Adipocyte (in vitro differentiated cells): ENCODE measurements at regions not wholly inside any gene's neighbourhood (a gene's known extent, or its start where the extent isn't known, plus 50 kb on each side); places are given as distances from the start of the nearest gene placed in this dataset.

Experiments used
- DNase-seq: peaks from one replicate; pipeline ENCODE4 v3.0.0-alpha.2; 2015; ENCODE audit warnings: low read depth
- H3K27me3 ChIP-seq: replicated peaks from 2 replicates; pipeline ENCODE4 v1.7.0; 2013; ENCODE audit warnings: mild to moderate bottlenecking, low read length, moderate library complexity; ENCODE audit not compliant: control insufficient read depth, insufficient read depth
- H3K36me3 ChIP-seq: 2 replicates; pipeline ENCODE4 v1.7.0; 2013; ENCODE audit warnings: low read length, mild to moderate bottlenecking, moderate library complexity; ENCODE audit not compliant: control insufficient read depth, insufficient read depth, severe bottlenecking
- H3K4me1 ChIP-seq: 2 replicates; pipeline ENCODE4 v1.7.0; 2013; ENCODE audit warnings: mild to moderate bottlenecking, low read length, moderate library complexity; ENCODE audit not compliant: control insufficient read depth, insufficient read depth
- H3K4me3 ChIP-seq: 2 replicates; pipeline ENCODE4 v1.7.0; 2013; ENCODE audit warnings: mild to moderate bottlenecking, low read length, moderate library complexity
- H3K9ac ChIP-seq: 2 replicates; pipeline ENCODE4 v1.7.0; 2013; ENCODE audit warnings: mild to moderate bottlenecking, low read length, moderate library complexity
- H3K9me3 ChIP-seq: 2 replicates; pipeline ENCODE4 v1.7.0; 2013; ENCODE audit warnings: mild to moderate bottlenecking, low read length, moderate library complexity; ENCODE audit not compliant: control insufficient read depth

DNA sequence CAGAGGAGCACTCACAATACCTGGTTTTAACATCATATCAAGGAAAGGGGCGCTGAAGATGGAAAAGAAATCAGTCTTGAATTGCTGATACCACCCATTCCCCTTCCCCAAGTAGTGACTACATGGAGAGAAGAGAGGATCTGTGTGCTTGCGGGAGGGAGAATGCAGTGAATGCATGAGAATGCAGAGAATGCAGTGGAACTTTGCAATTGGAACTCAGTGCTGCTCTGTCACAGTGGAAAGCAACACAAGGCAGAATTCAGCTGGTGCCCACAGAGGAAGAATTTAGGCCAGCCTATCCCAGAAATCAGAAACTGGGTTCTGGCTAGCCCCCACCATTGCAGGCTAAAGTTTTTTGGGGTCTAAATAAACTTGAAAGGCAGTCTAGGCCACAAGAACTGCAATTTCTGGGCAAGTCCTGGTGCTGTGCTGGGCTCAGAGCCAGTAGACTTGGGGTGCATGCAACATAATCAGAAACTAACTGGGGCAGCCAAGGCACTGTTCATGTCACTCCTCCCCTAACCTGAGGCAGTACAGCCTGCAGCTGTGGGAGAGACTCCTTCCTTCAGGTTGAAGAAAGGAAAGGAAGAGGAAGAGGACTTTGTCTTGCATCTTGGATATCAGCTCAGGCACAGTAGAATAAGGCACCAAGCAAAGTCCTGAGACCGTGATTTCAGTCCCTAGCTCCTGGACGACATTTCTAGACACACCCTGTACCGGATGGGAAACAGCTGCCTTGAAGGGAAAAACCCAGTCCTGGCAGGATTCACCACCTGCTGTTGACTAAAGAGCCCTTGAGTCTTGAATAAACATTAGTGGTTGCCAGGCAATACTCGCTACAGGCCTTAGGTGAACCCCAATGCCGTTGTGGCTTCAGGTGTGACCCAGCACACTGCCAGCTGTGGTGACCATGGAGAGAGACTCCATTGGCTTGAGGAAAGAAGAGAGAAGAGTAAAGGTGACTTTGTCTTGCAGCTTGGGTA, 329.3 kb downstream of the TBL1XR1 start:
- no peaks in the 10 kb centered on the region for H3K36me3 ChIP-seq
- DNase-seq, result no peak
- no peak overlapping the region for H3K9ac ChIP-seq
- H3K4me3 ChIP-seq, result no peak overlapping the region
- no peaks in the 10 kb centered on the region for H3K4me1 ChIP-seq
- H3K27me3 ChIP-seq, result no peaks in the 10 kb centered on the region
- H3K9me3 ChIP-seq, result no peaks in the 10 kb centered on the region

GRCh38 chr3:176861137-176861536, 336.1 kb downstream of the TBL1XR1 start:
- Histone ChIP-seq H3K36me3 (no peaks in the 10 kb centered on the region), H3K4me3 (no peak overlapping the region), H3K9ac (no peak overlapping the region), H3K9me3 (no peaks in the 10 kb centered on the region), H3K27me3 (no peaks in the 10 kb centered on the region), H3K4me1 (no peaks in the 10 kb centered on the region)
- DNase-seq, result peak; percentile 7

DNA sequence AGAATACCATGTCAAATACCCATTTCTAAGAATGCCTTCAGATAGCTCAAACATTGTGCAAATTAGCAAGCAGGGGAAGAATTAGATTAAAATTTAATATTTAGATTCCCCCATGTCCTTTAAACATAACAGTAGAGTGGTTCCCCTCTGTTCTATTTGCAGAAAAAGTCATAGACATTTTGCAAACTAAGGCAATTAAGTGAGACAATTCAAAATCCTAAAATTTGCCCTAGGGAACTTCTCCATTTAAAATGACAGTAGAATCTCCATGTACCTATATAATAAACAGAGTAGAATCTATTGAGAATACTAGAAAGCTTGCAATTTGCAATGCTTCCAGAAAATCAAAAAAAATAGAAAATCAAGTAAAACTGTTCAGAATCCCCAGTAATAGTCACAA, 340.6 kb downstream of the TBL1XR1 start:
- H3K9ac ChIP-seq, result no peak overlapping the region

GRCh38 chr3:176855901-176856486, 341.3 kb downstream of the TBL1XR1 start:
- H3K4me3 ChIP-seq, result no peak overlapping the region
- no peaks in the 10 kb centered on the region for H3K4me1 ChIP-seq
- no peaks in the 10 kb centered on the region for H3K9me3 ChIP-seq
- no peak for DNase-seq
- no peak overlapping the region for H3K9ac ChIP-seq
- no peaks in the 10 kb centered on the region for H3K27me3 ChIP-seq
- no peaks in the 10 kb centered on the region for H3K36me3 ChIP-seq

More for the DNA sequence above, 340.6 kb downstream of the TBL1XR1 start:
- no peaks in the 10 kb centered on the region for H3K4me1 ChIP-seq
- DNase-seq, result no peak
- H3K36me3 ChIP-seq, result no peaks in the 10 kb centered on the region
- no peaks in the 10 kb centered on the region for H3K9me3 ChIP-seq
- H3K27me3 ChIP-seq, result no peaks in the 10 kb centered on the region
- H3K4me3 ChIP-seq, result no peak overlapping the region

DNA sequence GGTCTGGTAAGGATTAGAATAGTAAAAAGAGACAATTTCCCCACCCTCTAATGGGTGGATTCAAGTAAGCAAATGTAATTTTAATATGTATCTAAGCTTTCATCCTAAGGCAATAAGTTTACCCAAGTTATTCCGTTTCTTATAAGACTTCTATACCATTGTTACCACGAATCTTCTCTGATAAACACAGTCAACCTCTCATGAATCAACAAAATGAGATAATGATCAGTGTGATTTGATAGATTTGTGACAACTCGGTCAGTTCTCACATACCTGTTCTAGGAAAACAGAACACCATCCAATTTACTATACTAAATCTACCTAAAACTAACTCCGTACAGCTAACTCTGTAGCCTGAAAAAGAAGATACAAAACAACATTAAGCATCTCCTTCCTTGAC, 342.1 kb downstream of the TBL1XR1 start:
- H3K4me3 ChIP-seq, result no peak overlapping the region
- no peaks in the 10 kb centered on the region for H3K36me3 ChIP-seq
- H3K9me3 ChIP-seq, result no peaks in the 10 kb centered on the region
- no peaks in the 10 kb centered on the region for H3K4me1 ChIP-seq
- no peak overlapping the region for H3K9ac ChIP-seq
- DNase-seq, result no peak
- H3K27me3 ChIP-seq, result no peaks in the 10 kb centered on the region

DNA sequence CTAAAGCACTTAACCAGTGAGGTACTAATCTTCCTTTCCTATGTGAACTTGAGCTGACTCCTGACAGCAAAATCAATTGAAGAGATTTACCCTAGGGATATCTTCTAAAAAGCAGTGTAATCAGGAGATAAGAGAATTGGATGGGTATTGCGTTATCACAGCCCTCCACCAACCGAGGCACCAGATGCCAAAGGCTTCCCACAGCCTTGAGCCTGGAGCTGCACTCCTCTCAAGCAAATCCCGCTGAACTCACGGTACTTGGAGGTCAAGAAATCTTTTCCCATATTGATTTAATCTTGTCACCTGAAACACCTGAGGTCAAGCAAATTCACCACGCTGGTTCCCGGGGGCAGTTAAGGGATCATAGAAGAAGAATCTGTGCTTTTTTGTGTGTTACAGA, 346.8 kb downstream of the TBL1XR1 start:
- no peaks in the 10 kb centered on the region for H3K4me1 ChIP-seq
- H3K27me3 ChIP-seq, result no peaks in the 10 kb centered on the region
- no peaks in the 10 kb centered on the region for H3K9me3 ChIP-seq
- no peaks in the 10 kb centered on the region for H3K36me3 ChIP-seq
- no peak for DNase-seq
- H3K9ac ChIP-seq, result no peak overlapping the region
- no peak overlapping the region for H3K4me3 ChIP-seq

- H3K27me3 ChIP-seq, result no peaks in the 10 kb centered on the region
- no peak overlapping the region for H3K9ac ChIP-seq
- no peak overlapping the region for H3K4me3 ChIP-seq
- no peaks in the 10 kb centered on the region for H3K36me3 ChIP-seq
- H3K4me1 ChIP-seq, result no peaks in the 10 kb centered on the region
- H3K9me3 ChIP-seq, result no peaks in the 10 kb centered on the region
- peak; percentile 48 for DNase-seq
Measured at GRCh38 chr3:176848431-176849214, 348.7 kb downstream of the TBL1XR1 start.

GRCh38 chr3:176842914-176843313, 354.4 kb downstream of the TBL1XR1 start:
- Histone ChIP-seq H3K9ac (no peak overlapping the region), H3K4me1 (no peaks in the 10 kb centered on the region), H3K9me3 (no peaks in the 10 kb centered on the region), H3K36me3 (no peaks in the 10 kb centered on the region), H3K4me3 (no peak overlapping the region), H3K27me3 (peaks cover 3% of the 10 kb centered on the region)
- DNase-seq, result no peak

DNA sequence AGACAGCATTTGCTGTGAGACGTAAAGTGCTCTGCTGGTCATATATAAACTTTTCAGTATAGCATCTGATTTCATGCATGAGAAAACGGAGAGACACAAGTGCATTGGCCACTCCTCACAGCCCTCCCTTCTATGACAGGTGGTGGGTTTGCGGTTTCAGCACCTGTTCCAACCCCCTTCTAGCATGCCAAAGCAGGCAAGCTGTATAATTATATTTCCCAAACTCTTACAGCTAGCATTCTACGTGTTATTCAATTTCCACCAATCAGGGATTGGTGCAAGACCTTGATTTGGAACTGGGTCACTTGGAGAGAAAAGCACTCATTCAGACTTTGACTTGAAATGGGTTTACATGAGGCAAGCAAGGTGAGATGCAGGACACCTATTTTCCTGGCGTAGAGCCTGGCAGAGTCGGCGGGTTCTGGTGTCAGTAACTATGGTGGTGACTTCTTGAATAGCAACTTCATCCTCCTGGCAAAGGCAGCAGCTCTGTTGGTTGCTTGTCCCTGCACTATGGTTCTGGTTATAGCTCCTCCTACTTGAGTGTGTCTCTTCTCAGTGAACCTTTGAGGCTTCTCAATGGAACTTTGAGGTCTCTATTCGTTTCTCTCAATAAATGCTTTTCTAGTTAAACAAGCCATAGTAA, 356.5 kb downstream of the TBL1XR1 start:
- H3K4me3 ChIP-seq, result no peak overlapping the region
- H3K9me3 ChIP-seq, result no peaks in the 10 kb centered on the region
- H3K4me1 ChIP-seq, result no peaks in the 10 kb centered on the region
- no peak for DNase-seq
- H3K27me3 ChIP-seq, result peaks cover 3% of the 10 kb centered on the region
- H3K36me3 ChIP-seq, result no peaks in the 10 kb centered on the region
- no peak overlapping the region for H3K9ac ChIP-seq

DNA sequence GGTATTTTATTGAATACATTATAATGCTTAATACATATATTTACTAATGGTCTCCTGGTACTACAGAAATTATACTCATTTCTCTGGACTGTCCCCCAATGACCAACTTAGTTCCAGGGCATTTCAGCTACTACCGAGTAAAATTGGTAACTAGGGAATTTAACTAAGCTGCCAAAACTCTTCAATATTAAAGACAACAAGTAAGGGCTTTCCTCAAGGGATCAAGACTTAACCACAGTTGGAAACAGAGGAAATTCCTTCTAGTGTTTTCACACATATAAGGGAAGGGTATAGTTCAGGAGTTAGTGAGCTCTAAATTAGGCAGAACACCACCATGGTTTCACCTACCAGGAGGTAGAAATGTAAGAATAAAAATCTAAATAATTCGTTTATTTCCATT, 357.4 kb downstream of the TBL1XR1 start:
- no peaks in the 10 kb centered on the region for H3K36me3 ChIP-seq
- no peaks in the 10 kb centered on the region for H3K9me3 ChIP-seq
- DNase-seq, result no peak
- H3K27me3 ChIP-seq, result peaks cover 3% of the 10 kb centered on the region
- no peak overlapping the region for H3K9ac ChIP-seq
- H3K4me1 ChIP-seq, result no peaks in the 10 kb centered on the region
- no peak overlapping the region for H3K4me3 ChIP-seq

DNA sequence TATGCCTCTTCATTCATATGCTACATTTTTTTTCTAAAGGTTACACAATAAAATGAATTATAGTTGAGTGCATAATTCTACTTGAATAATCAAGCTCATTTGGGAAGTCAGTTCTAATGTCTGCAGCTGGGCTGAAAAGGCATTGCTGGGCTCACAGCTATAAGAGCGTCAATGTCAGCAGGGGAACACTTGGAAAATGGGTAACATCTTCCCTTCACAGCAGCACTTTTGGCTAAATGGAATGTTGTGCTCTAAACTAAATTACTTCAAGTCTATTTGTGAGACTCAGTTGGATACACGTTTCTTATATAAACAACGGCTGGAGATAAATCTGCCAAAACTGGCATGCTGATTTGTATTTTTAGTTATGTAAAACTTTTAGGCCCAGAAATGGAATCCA, 357.8 kb downstream of the TBL1XR1 start:
- Histone ChIP-seq H3K9me3 (no peaks in the 10 kb centered on the region), H3K9ac (no peak overlapping the region), H3K4me1 (no peaks in the 10 kb centered on the region), H3K4me3 (no peak overlapping the region), H3K27me3 (peaks cover 3% of the 10 kb centered on the region), H3K36me3 (no peaks in the 10 kb centered on the region)
- DNase-seq, result no peak
